Tibial nerve (tissue), 4 donors: ENCODE measurements at regions not wholly inside any gene's neighbourhood (a gene's known extent, or its start where the extent isn't known, plus 50 kb on each side); places are given as distances from the start of the nearest gene placed in this dataset.

Experiments
- EP300 ChIP-seq, 2 donors: sonication (generic); formaldehyde crosslinking; IDR thresholded peaks; one replicate each; pipeline ENCODE4 v1.6.1; 2017; ENCODE audit warnings: antibody characterized with exemption in 2 of 2, mild to moderate bottlenecking in 1 of 2
- POLR2A ChIP-seq, 2 donors: fragments of 450-650 bp; IDR thresholded peaks; one replicate each; pipeline ENCODE4 v1.6.1; 2017; ENCODE audit warnings: antibody characterized with exemption in 2 of 2, mild to moderate bottlenecking in 2 of 2, moderate library complexity in 2 of 2
- TF ChIP-seq, protein P1 (sequence below), 5 experiments: fragments of 200-600 bp in 3 of 5; fragments of 450-650 bp in 2 of 5; sonication (generic) in 3 of 5; IDR thresholded peaks; one replicate each; pipeline ENCODE4 v1.5.1; 2016 to 2019; ENCODE audit warnings: antibody characterized with exemption in 5 of 5, mild to moderate bottlenecking in 3 of 5, moderate library complexity in 2 of 5

DNA sequence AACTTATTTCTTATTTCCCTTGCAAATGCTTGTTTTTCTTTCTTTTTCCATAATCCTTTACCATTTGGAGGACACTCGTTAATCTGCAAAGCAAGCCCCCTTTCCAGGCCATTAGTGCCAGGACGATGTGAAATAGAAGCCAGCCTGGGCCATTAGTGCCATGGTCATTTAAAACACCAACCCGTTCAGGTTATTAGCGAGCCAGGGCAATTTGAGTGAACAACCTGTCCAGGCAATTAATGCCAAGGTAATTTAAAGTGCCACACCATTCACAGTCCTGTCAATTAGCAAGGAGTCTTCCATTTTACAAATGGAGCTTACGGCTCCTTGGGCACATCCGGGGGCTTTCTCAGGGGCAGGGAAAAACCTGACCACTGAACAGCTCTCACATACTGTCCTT is 370.6 kb downstream of the HRH4 start:
- TF ChIP-seq, protein P1, sequence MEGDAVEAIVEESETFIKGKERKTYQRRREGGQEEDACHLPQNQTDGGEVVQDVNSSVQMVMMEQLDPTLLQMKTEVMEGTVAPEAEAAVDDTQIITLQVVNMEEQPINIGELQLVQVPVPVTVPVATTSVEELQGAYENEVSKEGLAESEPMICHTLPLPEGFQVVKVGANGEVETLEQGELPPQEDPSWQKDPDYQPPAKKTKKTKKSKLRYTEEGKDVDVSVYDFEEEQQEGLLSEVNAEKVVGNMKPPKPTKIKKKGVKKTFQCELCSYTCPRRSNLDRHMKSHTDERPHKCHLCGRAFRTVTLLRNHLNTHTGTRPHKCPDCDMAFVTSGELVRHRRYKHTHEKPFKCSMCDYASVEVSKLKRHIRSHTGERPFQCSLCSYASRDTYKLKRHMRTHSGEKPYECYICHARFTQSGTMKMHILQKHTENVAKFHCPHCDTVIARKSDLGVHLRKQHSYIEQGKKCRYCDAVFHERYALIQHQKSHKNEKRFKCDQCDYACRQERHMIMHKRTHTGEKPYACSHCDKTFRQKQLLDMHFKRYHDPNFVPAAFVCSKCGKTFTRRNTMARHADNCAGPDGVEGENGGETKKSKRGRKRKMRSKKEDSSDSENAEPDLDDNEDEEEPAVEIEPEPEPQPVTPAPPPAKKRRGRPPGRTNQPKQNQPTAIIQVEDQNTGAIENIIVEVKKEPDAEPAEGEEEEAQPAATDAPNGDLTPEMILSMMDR (IDR thresholded peaks at IDR 0.05), result no peak
- TF ChIP-seq POLR2A (IDR thresholded peaks at IDR 0.05) (no peak), EP300 (IDR thresholded peaks at IDR 0.05) (no peak)
